ENCODE measurements at regions not wholly inside any gene's neighbourhood (a gene's known extent, or its start where the extent isn't known, plus 50 kb on each side); places are given as distances from the start of the nearest gene placed in this dataset.

DNA sequence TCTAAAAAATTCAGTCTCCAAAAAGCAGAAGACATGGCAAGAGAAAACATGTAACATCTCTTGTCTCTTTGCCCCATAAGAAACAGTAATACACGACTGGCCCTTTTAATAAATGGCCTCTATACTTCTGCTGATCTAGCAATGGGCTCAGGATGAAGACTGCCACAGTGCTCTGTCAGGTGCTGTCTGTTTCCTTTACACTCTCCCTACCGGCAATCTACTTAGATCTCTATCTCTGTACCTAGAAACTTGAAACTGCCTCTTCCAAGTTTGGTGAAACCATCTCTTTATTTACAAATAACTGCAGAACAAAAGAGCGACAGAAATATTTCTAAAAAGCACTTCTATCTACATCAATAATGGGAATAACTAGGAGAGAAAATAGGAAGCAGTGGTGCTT, 685.2 kb upstream of the INTU start:
- H3K4me3 ChIP-seq (ENCODE audit: control insufficient read depth, low read depth, low read length): no peak overlapping the region
- no peak for DNase-seq (ENCODE audit: low read depth)
- TF ChIP-seq, protein P1, sequence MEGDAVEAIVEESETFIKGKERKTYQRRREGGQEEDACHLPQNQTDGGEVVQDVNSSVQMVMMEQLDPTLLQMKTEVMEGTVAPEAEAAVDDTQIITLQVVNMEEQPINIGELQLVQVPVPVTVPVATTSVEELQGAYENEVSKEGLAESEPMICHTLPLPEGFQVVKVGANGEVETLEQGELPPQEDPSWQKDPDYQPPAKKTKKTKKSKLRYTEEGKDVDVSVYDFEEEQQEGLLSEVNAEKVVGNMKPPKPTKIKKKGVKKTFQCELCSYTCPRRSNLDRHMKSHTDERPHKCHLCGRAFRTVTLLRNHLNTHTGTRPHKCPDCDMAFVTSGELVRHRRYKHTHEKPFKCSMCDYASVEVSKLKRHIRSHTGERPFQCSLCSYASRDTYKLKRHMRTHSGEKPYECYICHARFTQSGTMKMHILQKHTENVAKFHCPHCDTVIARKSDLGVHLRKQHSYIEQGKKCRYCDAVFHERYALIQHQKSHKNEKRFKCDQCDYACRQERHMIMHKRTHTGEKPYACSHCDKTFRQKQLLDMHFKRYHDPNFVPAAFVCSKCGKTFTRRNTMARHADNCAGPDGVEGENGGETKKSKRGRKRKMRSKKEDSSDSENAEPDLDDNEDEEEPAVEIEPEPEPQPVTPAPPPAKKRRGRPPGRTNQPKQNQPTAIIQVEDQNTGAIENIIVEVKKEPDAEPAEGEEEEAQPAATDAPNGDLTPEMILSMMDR (conservative IDR thresholded peaks at IDR 0.05; ENCODE audit: control insufficient read depth, insufficient read depth, low read depth, low read length): no peak

DNA sequence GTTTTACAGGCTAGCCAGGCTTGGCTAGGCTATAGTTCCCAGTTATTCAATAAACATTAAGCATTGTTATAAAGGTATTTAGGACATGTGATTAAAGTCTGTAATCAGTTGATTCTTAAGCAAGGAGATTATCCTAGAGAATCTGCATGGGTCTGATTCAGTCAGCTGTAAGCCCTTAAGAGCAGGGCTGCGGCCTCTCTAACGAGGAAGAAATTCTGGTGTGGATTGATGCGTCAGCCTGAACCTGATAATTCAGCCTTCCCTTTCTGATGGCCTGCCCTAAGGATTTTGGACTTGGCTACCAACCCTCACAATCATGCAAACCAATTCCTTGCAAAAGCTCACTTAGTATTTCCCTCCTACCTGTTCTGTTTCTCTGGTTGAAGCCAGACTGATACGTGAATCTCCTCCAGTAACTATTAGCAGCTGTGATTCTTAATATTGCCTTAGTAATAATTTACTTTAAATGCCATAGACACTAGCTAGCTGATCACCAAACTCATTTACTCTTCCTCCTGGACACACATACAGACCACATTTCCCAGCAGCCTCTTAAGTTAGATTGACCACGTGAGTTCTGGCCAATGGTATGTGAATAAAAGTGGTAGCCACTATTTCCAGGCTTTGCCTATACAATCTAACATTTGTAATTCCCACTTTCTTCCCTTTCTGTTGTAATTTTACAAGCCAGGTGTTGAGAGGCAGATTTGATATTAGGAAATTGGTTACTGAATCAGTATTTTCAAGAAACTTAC, 678.0 kb upstream of the INTU start:
- H3K4me3 ChIP-seq (ENCODE audit: control insufficient read depth, low read depth, low read length): no peak overlapping the region
- TF ChIP-seq, protein P1 (conservative IDR thresholded peaks at IDR 0.05; ENCODE audit: control insufficient read depth, insufficient read depth, low read depth, low read length): no peak
- DNase-seq (ENCODE audit: low read depth): no peak

DNA sequence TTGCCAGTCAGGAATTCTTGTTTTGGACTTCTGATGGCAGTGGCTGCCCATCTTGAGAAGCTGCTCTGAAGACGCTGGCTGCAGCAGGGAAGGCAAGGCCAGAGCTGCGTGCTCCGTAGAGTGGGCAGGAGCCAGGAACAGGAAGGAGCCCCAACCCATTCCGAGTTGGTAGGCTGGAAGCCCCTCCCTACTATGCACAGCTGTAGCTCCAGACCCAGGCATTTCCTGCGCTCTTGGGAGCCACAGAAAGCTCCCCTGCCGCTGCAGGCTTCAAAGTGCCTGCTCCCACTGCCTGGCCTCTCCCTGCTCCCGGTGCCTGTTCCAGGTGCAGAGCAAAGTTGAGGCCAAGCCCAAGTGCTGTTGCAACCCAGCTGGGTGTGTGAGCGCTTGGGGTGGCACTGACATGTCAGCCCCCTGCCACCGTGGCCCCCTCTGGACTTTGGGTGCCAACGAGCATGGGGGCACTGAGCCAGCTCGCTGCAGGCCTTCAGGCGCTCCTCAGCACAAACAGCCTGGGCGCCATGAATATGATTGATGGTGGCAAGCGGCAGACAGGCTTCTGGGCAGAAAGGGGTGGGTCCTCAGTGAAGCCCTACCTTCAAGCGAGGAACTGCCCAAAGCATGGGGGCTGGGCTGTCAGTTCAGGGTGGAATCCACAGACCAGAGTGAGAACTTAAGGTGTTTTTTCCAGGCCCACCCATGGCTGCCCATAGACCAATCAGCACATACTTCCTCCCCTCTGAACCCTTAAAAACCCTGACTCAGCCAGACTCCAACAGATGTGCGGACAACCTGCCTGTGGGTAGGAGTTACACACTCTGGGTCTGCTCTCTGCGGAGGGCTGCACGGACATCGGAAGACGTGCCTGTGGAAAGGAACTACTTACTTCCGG, 677.2 kb upstream of the INTU start:
- DNase-seq (ENCODE audit: low read depth): no peak
- H3K4me3 ChIP-seq (ENCODE audit: control insufficient read depth, low read depth, low read length): no peak overlapping the region
- TF ChIP-seq, protein P1 (conservative IDR thresholded peaks at IDR 0.05; ENCODE audit: control insufficient read depth, insufficient read depth, low read depth, low read length): no peak

DNA sequence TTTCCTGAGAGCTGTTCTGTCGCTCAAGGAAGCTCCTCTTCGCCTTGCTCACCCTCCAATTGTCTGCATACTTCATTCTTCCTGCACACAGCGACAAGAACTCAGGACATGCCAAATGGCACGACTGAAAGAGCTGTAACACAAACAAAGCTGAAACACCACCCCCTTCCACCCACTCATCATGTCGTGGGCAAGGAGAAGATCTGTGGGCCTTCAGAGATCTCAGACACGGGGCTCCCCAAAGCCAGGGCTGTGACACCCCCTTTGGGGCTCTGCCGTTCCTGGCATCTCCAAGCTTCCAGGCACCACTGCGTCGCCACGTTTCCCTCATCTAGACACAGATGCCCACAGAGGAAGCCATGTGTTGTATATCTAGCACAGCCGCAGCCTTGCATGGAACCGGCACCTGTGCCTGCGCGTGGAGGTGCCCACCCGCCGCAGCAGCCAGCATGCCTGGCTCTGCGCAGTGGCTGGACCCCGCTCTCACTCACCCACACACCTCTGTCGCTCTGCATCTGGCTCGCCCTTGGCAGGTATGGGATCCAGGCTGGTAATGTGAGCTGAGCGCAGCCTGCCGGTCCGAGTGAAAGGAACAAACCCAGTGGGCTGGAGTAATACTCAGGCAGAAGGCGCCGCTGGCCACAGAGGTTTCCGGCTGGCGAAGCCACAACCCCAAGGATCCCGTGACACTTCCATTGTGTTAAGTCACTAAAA, 676.4 kb upstream of the INTU start:
- DNase-seq (ENCODE audit: low read depth): no peak
- H3K4me3 ChIP-seq (ENCODE audit: control insufficient read depth, low read depth, low read length): no peak overlapping the region
- TF ChIP-seq, protein P1 (conservative IDR thresholded peaks at IDR 0.05; ENCODE audit: control insufficient read depth, insufficient read depth, low read depth, low read length): no peak

DNA sequence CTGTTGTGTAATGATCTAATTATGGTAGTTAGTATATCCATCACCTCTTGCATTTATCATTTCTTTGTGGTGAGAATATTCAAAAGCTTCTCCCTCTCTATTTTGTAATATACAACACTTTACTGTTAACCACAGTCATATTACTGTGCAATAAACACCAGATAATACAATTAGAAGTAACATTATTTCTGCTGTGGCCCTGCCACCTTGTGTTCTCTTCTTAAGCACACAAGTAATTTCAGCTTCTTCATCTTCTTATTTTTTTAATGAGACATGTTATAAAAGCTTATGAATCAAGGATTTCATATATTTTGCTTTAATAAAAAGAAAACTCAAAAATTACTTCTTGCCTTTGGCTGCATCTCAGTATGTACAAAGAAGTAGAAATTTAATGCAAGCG, 675.2 kb upstream of the INTU start:
- TF ChIP-seq, protein P1 (conservative IDR thresholded peaks at IDR 0.05; ENCODE audit: control insufficient read depth, insufficient read depth, low read depth, low read length): peak; percentile 32
- DNase-seq (ENCODE audit: low read depth): peak; percentile 71

DNA sequence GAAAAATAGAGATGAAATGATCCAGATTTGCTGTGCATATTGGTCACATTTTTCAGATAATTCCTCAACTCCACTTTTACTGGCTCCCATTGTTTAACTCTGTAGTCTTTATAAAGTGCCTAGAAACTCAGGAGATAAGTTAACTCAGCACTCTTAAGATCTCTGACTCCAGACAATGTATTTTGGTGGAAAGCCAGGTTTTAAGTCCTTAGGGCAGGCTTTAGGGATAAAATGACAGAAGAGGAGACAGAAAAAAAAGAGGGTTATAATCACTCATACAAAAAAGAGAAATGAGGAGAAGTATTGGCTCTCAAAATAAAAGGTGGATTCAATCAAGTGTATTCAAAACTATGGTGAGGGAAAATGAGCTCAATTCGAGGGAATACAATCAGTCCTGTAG, 674.8 kb upstream of the INTU start:
- no peak for DNase-seq (ENCODE audit: low read depth)
- TF ChIP-seq, protein P1 (conservative IDR thresholded peaks at IDR 0.05; ENCODE audit: control insufficient read depth, insufficient read depth, low read depth, low read length): no peak
- H3K4me3 ChIP-seq (ENCODE audit: control insufficient read depth, low read depth, low read length): no peak overlapping the region

More for the DNA sequence above, 675.2 kb upstream of the INTU start:
- no peak overlapping the region for H3K4me3 ChIP-seq (ENCODE audit: control insufficient read depth, low read depth, low read length)
